NCI-H1092 (cell line): ENCODE measurements at regions not wholly inside any gene's neighbourhood (a gene's known extent, or its start where the extent isn't known, plus 50 kb on each side); places are given as distances from the start of the nearest gene placed in this dataset.
A peak's percentile ranks its signal among the peaks of the same experiment; 100 is the strongest.

Experiments used
- DNase-seq: peaks from one replicate; lab custom pipeline; 2025; lab: John Stamatoyannopoulos, UW

DNA sequence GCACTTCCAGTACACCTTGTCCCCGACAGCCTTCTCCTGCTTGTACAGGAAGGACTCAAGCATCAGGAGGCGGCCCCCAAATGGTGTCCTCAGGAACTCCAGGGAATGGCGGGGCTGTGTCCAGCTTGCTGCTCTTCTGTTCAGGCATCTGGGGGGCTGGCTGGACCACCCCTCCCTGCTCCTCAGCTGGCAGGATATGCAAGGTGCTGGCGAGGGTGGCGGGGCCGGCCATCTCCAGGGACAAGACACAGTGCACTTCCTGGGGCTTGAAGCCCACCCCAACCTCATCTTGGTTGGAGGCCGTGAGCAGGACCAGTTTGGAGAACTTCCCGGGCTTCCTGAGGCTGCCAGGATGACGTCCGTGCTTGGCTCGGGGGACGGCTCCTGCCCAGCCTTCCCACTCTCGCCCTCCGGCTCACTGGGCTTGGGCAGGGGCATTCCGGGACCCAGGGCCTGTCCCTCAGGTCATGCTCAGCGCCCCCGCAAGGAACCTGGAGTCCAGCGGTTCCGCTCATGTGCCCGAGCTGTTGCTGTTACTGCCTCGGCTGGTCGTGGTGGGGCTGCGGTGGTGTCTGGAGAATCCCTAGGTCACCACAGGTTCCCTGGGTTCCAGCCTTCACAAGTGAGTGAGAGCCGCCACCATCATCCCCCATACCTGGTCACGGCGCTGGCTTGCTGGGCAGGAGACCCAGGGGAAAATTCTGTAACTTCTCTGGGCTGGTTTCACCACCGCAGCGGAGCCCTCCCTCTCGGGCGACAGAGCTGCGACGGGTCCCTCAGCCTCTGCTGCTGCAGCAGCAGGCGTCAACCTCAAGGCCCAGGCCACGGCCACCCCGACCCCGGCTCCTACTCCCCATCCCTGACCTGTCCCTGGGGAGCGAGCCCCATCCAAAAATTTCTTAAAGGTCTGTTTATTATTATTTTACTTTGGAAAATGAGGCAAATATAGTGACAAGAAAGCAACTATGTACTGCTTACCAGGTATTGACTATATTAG lies 82.8 kb upstream of the FXR1 start:
- no peak for DNase-seq

DNA sequence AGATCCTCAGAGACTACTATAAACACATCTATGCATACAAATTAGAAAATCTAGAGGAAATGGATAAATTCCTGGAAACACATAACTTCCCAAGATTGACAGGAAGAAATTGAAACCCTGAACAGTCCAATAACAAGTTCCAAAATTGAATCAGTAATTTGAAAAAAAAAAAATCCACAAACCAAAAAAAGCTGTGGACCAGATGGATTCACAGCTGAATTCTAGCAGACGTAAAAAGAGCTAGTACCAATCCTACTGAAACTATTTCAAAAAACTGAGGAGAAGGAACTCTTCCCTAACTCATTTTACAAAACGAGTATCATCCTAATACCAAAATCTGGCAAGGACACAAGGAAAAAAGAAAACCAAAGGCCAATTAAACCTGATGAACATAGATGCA lies 77.0 kb upstream of the FXR1 start:
- no peak for DNase-seq

DNA sequence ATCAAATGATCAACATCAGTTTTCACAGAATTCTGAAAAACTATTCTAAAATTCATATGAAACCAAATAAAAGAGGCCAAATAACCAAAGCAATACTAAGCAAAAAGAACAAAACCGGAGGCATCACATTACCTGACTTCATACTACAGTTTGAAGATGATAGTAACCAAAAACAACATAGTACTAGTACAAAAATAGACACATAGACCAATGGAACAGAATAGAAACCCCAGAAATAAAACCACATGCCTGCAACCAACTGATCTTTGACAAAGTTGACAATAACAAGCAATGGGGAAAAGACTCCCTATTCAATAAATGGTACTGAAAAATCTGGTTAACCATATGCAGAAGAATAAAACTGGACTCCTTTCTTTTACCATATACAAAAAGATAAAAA lies 75.7 kb upstream of the FXR1 start:
- DNase-seq, result no peak

DNA sequence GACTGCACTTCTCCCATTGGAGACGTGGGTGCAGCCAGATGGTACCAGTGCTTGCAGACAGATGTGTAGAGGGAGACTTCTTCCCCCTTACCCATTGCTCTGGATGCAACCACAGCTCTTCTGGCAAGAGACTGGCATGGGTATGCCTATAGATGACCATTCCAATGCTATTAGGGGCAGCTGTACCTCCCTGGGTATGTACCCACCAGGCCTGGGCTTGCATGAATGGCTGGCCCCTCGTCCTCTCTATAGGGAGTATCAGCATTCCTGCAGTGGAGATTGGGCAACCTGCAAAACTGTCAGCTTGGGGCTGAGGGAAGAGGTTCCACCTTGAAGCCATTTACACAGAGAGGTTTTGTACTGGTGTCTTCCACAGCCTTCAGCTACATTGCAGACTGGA lies 57.6 kb upstream of the FXR1 start:
- DNase-seq, result no peak

DNA sequence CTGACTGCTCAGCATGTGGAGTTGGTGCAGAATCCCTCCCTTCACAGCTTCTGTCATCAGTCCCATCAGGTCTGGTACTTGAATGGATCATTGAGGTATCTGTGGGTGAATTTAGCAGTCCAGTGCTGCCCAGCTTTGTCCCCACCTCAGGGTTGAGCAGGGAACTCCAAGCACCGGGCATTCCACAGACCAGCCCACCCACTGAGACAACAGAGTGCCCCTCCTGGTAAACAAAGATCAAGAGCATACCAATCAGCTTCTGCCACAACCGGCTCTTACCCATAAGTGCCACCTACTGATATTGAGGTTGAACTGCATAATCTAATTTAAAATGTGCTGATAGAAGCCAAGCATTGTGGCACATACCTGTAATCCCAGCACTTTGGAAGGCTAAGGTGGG lies 57.1 kb upstream of the FXR1 start:
- DNase-seq, result peak; percentile 23

DNA sequence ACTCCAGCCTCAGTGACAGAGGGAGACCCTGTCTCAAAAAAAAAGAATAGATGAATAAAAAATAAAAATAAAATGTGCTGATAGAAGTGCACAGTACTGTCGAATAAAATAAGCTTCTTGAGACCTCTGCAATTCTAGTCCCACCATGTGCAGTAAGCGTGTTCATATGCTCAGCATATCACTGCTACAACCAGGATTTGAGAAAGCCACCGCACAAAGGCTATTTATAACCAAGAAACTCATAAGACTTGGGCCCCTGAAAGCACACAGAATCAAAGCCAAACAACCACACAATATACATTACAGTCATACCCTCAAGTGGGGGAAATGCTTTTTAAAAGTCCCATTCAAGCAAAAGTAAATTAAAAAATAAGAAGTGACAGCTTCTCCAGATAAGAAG lies 56.5 kb upstream of the FXR1 start:
- no peak for DNase-seq

DNA sequence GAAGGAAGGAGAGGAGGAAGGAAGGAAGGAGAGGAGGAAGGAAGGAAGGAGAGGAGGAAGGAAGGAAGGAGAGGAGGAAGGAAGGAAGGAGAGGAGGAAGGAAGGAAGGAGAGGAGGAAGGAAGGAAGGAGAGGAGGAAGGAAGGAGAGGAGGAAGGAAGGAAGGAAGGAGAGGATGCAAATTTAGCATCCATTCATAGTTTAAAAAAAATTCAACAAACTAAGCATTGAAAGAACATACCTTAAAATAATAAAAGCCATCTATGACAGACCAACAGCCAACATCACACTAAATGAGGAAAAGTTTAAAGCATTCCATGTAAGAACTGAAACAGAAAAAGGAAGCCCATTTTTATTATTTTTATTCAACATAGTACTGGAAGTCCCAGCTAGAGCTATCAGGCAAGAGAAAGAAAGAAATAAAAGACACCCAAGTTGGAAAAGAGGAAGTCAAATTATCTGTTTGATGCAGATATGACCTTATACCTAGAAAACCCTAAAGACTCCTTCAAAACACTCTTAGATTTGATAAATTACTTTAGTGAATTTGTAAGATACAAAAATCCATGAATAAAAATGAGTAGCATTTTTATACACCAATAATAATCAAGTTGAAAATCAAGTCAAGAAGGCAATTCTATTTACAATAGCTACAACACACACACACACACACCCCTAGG lies 52.2 kb upstream of the FXR1 start:
- DNase-seq, result no peak
